Liver (tissue), 3 donors: ENCODE measurements at regions not wholly inside any gene's neighbourhood (a gene's known extent, or its start where the extent isn't known, plus 50 kb on each side); places are given as distances from the start of the nearest gene placed in this dataset.

Source experiments
- JUND ChIP-seq, 2 donors: IDR thresholded peaks; 2 replicates each; pipeline ENCODE4 v1.6.1; 2016; ENCODE audit warnings: antibody characterized with exemption in 2 of 2
- TF ChIP-seq, protein P1 (sequence below): fragments of 150-350 bp; IDR thresholded peaks from 2 replicates; pipeline ENCODE4 v1.5.1; 2017; ENCODE audit warnings: improper control_type of control experiment, low read depth, low read length; ENCODE audit not compliant: missing input control
- donor health status: healthy.
- donor health status: healthy.

DNA sequence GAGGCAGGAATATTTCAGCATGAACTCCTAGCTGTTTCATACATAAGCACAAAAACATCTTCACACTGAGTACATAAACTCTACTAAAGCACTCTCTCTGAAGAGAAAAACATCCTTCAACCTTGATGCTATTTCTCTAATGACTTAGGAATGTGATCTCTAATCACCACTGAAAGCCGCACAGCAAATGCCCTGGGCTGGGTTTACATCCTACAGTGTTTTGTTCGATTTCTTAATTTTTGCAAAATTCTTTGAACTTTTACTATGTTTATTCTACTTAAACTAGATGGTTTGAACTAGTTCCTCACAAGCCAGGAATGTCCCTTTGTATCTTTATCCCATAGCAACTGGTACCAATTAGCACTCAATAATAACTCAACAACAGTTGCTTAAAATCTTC is 130.9 kb upstream of the ABI3BP start:
- TF ChIP-seq, protein P1, sequence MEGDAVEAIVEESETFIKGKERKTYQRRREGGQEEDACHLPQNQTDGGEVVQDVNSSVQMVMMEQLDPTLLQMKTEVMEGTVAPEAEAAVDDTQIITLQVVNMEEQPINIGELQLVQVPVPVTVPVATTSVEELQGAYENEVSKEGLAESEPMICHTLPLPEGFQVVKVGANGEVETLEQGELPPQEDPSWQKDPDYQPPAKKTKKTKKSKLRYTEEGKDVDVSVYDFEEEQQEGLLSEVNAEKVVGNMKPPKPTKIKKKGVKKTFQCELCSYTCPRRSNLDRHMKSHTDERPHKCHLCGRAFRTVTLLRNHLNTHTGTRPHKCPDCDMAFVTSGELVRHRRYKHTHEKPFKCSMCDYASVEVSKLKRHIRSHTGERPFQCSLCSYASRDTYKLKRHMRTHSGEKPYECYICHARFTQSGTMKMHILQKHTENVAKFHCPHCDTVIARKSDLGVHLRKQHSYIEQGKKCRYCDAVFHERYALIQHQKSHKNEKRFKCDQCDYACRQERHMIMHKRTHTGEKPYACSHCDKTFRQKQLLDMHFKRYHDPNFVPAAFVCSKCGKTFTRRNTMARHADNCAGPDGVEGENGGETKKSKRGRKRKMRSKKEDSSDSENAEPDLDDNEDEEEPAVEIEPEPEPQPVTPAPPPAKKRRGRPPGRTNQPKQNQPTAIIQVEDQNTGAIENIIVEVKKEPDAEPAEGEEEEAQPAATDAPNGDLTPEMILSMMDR = no peak
- no peak for TF ChIP-seq JUND (IDR thresholded peaks at IDR 0.05)
